ENCODE measurements at regions not wholly inside any gene's neighbourhood (a gene's known extent, or its start where the extent isn't known, plus 50 kb on each side); places are given as distances from the start of the nearest gene placed in this dataset.

- TF ChIP-seq HEYL (CRISPR knock-in tag; IDR thresholded peaks at IDR 0.05): no peak
- TF ChIP-seq HES2 (IDR thresholded peaks at IDR 0.05): no peak
- TF ChIP-seq, protein P1, sequence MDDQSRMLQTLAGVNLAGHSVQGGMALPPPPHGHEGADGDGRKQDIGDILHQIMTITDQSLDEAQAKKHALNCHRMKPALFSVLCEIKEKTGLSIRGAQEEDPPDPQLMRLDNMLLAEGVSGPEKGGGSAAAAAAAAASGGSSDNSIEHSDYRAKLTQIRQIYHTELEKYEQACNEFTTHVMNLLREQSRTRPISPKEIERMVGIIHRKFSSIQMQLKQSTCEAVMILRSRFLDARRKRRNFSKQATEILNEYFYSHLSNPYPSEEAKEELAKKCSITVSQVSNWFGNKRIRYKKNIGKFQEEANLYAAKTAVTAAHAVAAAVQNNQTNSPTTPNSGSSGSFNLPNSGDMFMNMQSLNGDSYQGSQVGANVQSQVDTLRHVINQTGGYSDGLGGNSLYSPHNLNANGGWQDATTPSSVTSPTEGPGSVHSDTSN (IDR thresholded peaks at IDR 0.05): no peak
- TF ChIP-seq JUNB (IDR thresholded peaks at IDR 0.05): no peak
- TF ChIP-seq ZSCAN20 (CRISPR knock-in tag; IDR thresholded peaks at IDR 0.05): no peak
- no peak for TF ChIP-seq CHD4 (IDR thresholded peaks at IDR 0.05; ENCODE audit: borderline replicate concordance)
- TF ChIP-seq, protein P2, sequence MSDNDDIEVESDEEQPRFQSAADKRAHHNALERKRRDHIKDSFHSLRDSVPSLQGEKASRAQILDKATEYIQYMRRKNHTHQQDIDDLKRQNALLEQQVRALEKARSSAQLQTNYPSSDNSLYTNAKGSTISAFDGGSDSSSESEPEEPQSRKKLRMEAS (IDR thresholded peaks at IDR 0.05): no peak
- TF ChIP-seq, protein P3, sequence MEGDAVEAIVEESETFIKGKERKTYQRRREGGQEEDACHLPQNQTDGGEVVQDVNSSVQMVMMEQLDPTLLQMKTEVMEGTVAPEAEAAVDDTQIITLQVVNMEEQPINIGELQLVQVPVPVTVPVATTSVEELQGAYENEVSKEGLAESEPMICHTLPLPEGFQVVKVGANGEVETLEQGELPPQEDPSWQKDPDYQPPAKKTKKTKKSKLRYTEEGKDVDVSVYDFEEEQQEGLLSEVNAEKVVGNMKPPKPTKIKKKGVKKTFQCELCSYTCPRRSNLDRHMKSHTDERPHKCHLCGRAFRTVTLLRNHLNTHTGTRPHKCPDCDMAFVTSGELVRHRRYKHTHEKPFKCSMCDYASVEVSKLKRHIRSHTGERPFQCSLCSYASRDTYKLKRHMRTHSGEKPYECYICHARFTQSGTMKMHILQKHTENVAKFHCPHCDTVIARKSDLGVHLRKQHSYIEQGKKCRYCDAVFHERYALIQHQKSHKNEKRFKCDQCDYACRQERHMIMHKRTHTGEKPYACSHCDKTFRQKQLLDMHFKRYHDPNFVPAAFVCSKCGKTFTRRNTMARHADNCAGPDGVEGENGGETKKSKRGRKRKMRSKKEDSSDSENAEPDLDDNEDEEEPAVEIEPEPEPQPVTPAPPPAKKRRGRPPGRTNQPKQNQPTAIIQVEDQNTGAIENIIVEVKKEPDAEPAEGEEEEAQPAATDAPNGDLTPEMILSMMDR (IDR thresholded peaks at IDR 0.05): no peak
- TF ChIP-seq BCL3 (IDR thresholded peaks at IDR 0.05): no peak
- no peak for TF ChIP-seq HOXB5 (CRISPR knock-in tag; IDR thresholded peaks at IDR 0.05)
- TF ChIP-seq MAFK (IDR thresholded peaks at IDR 0.05; ENCODE audit: partially characterized antibody): no peak
- Histone ChIP-seq H3K9me3 (no peaks in the 10 kb centered on the region), H3K4me3 (no peak overlapping the region), H3K4me2 (no peak overlapping the region), H3K27ac (no peak overlapping the region), H3K4me1 (no peaks in the 10 kb centered on the region)
- DNase-seq (ENCODE audit: low read depth in 1 of 2, low spot score in 1 of 2) (no peak), FAIRE-seq (no peak), ATAC-seq (no peak)
- CTCF ChIA-PET: interaction anchor here (0.9 to 9.7 kb wide), 8 partner anchors 11 to 775 kb away, joined by 3 to 199 read pairs (median 40); no protein-coding TSS in a partner anchor
- POLR2A ChIA-PET: no interaction called here
Observed at GRCh38 chr20:20839771-20840170, 127.3 kb upstream of the RALGAPA2 start.

- Histone ChIP-seq H3K27ac (no peak overlapping the region), H3K4me2 (peak overlapping the region; percentile 46), H3K4me1 (no peaks in the 10 kb centered on the region), H3K9me3 (no peaks in the 10 kb centered on the region), H3K4me3 (no peak overlapping the region)
- ChIA-PET POLR2A (no interaction called here), CTCF (interaction anchor here (0.7 to 9.7 kb wide), 57 partner anchors 9 to 777 kb away, joined by 3 to 199 read pairs (median 4); partner anchors contain the start of gene RALGAPA2)
- 35% methylated on average over 19 of the region's 19 CpGs for WGBS (ENCODE audit: missing lambda C conversion rate)
- FAIRE-seq (peak; percentile 18), DNase-seq (ENCODE audit: low read depth in 1 of 2, low spot score in 1 of 2) (peak; percentile 59 to 65), ATAC-seq (peak; percentile 80 to 89; a peak in 5 of 6 replicates)
- TF ChIP-seq EHF (CRISPR knock-in tag; IDR thresholded peaks at IDR 0.05): no peak
- no peak for TF ChIP-seq ZSCAN20 (CRISPR knock-in tag; IDR thresholded peaks at IDR 0.05)
- peak; percentile 85 to 89 for TF ChIP-seq RAD21 (conservative IDR thresholded peaks at IDR 0.05 in 1 of 2, IDR thresholded peaks at IDR 0.05 in 1 of 2)
- no peak for TF ChIP-seq KDM5A (IDR thresholded peaks at IDR 0.05)
- TF ChIP-seq SMC3 (IDR thresholded peaks at IDR 0.05): peak; percentile 85
- no peak for TF ChIP-seq FOSL2 (IDR thresholded peaks at IDR 0.05)
- TF ChIP-seq FOSL2 (CRISPR knock-in tag; IDR thresholded peaks at IDR 0.05): no peak
- no peak for TF ChIP-seq CEBPB (IDR thresholded peaks at IDR 0.05)
- TF ChIP-seq, protein P3 (IDR thresholded peaks at IDR 0.05): peak; percentile 85
- TF ChIP-seq MAZ (IDR thresholded peaks at IDR 0.05; ENCODE audit: borderline replicate concordance, low read depth, low read length): no peak
- TF ChIP-seq JUN (IDR thresholded peaks at IDR 0.05): no peak
- no peak for TF ChIP-seq HEYL (CRISPR knock-in tag; IDR thresholded peaks at IDR 0.05)
- TF ChIP-seq, protein P4, sequence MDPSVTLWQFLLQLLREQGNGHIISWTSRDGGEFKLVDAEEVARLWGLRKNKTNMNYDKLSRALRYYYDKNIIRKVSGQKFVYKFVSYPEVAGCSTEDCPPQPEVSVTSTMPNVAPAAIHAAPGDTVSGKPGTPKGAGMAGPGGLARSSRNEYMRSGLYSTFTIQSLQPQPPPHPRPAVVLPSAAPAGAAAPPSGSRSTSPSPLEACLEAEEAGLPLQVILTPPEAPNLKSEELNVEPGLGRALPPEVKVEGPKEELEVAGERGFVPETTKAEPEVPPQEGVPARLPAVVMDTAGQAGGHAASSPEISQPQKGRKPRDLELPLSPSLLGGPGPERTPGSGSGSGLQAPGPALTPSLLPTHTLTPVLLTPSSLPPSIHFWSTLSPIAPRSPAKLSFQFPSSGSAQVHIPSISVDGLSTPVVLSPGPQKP (IDR thresholded peaks at IDR 0.05; ENCODE audit: low read depth, low read length): no peak
- no peak for TF ChIP-seq NPAS2 (CRISPR knock-in tag; IDR thresholded peaks at IDR 0.05; ENCODE audit: borderline replicate concordance)
Observed at GRCh38 chr20:20837574-20838021, 125.2 kb upstream of the RALGAPA2 start.
